Germinal center (tissue), 1 donor: ENCODE measurements at regions not wholly inside any gene's neighbourhood (a gene's known extent, or its start where the extent isn't known, plus 50 kb on each side); places are given as distances from the start of the nearest gene placed in this dataset.
"Not testable (repeated sequence)": the region's sequence is repeated elsewhere in the genome, so short reads cannot be mapped to it uniquely, and the experiment has no call there.

ENCODE experiments used
- DNase-seq: peaks from one replicate; pipeline ENCODE4 v3.0.0; 2012; ENCODE audit warnings: mixed read lengths, low spot score

DNA sequence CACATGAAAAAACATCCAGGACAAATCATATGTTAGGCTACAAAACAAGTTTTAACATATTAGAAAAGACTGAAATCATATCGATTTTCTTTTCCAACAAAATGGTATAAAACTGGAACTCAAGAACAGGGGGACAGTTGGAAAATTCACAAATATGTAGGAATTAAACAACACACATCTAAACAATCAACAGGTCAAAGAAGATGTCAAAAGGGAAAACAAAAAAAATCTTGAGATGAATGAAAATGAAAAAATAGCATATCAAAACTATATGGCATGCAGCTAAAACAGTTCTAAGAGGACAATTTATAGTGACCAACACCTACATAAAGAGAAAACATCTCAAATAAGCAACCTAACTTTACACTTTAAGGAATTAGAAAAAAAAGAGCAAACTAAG lies 585.3 kb downstream of the UQCRFS1 start:
- no peak for DNase-seq

DNA sequence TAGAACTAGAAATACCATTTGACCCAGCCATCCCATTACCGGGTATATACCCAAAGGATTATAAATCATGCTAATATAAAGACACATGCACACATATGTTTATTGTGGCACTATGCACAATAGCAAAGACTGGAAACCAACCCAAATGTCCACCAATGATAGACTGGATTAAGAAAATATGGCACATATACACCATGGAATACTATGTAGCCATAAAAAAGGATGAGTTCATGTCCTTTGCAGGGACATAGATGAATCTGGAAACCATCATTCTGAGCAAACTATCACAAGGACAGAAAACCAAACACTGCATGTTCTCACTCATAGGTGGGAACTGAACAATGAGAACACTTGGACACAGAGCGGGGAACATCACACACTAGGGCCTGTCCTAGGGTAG lies 586.5 kb downstream of the UQCRFS1 start:
- not testable (repeated sequence) for DNase-seq

DNA sequence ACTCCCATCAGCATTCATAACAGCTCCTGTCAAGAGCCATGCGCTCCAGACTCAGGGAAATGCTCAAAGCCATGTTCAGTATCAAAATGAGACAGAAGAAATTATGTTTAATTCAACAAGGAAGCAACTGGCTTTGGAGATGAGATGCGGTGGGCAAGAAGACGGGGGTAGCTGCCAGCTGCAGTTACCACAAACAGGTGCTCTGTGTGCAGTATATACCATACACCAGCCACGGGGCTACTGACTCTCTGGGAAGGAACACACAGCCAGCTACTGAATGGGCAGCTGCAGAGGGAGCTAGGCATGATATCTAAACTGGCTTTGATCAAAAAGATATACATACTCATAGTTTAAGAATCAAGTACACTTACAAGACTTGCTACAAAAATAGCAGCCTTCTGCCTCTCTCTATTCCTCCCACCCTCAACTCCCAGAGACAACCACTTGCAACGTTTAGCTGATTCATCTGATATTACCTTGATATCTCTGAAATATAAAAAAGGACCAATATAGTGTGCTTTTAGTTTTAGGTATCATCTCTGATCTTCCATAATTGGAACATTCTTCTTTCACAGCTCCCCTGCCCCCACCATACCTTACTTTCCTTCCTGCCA lies 593.0 kb downstream of the UQCRFS1 start:
- no peak for DNase-seq

DNA sequence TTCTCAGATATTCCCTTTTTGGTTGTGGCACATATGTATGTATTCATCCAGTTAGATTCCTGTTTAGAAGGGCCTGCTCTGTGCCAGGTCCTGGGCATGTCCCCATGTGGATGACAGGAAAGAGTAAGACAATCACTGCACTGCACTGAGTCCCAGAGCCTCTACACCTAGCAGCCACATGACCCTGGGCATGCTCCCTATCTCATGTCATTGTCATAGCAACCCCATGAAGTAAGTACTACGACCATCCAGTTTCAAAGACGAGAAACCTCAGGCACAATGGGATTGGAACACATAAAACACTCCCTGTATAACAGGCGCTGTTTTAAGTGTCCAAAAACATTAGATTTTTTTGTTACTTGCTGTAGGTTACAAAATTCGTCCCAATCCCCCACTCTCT lies 594.4 kb downstream of the UQCRFS1 start:
- no peak for DNase-seq

DNA sequence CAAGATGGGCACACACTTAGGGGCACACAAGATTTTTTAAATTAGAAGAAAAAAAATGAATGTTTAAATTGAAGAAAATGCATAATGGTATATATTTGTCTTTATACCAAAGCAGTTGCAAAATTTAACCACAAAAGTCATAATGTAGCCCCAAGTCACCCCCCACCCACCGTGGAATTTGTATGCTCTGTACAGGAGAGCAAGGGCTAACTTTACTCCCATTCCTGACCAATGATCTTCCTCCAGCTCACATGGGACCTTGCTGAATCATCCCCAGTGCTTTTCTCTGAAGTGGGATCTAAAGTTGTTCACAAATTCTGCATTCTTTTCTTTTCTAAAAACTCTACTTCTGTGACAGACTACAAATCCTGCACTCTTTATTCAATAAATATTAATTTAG lies 597.0 kb downstream of the UQCRFS1 start:
- no peak for DNase-seq

DNA sequence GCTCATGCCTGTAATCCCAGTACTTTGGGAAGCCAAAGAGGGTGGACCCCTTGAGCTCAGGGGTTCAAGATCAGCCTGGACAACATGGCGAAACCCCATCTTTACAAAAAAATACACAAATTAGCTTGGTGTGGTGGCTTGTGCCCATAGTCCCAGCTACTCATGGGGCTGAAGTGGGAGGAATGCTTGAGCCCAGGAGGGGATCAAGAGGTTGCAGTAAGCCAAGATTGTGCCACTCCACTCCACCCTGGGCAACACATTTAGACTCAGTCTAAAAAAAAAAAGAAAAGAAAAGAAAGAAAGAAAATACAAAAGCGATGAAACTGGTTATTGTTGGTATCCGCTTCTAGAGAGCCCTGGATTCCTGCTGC lies 597.4 kb downstream of the UQCRFS1 start:
- no peak for DNase-seq

DNA sequence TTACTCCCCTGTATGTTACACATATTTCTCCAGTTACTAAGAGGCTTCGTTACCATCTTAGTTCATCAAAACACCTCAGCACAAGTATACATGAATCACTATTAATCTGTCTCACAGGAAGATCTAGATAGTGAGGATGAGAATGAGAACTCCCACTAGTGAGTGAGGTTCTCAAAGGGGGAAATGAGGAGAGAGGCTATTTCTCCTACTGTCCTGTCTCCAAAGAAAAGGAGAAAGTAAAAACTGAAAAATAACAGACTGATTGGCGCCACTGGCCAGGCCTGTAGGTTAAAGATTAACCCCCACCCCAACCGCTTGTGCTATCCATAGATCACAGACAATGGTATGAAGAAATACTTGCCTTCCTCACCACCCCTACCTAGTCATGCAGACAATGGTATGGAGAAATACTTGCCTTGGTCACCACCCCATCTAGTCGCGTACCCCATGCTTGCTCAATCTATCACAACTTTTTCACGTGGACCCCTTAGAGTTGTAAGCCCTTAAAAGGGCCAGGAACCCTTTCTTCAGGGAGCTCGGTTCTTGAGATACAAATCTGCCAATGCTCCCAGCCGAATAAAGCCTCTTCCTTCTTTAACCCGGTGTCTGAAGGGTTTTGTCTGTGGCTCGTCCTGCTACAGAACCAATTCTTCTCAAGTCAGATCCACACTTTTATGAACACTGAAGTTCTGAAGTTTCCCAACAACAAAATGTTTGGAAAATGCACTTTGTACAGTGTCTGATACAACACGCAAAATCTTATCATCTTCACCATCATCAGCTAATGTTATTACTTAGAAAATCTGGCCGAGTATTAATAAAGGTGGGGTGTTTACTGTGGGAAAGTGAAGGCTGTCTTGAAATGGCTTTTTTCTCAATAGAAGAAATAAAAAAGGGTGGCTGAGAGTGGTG lies 598.1 kb downstream of the UQCRFS1 start:
- DNase-seq = no peak

DNA sequence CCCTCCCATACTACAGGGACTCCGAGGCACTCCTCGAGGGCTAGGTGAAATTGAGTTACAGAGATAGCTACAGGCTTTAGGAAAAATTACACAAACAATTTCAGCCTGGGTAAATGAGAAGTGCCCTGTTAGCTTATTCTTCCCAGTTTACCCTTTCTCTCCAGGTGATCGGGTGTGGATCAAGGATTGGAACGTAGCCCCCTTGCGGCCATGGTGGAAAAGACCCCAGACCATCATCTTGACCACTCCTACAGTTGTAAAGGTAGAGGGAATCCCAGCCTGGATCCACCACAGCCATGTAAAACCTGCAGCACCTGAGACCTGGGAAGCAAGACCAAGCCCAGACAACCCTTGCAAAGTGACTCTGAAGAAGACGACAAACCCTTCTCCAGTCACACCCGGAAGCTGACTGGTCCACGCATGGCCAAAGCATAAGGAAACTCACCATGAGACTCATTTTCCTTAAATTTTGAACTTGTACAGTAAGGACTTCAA lies 600.6 kb downstream of the UQCRFS1 start:
- DNase-seq = no peak

DNA sequence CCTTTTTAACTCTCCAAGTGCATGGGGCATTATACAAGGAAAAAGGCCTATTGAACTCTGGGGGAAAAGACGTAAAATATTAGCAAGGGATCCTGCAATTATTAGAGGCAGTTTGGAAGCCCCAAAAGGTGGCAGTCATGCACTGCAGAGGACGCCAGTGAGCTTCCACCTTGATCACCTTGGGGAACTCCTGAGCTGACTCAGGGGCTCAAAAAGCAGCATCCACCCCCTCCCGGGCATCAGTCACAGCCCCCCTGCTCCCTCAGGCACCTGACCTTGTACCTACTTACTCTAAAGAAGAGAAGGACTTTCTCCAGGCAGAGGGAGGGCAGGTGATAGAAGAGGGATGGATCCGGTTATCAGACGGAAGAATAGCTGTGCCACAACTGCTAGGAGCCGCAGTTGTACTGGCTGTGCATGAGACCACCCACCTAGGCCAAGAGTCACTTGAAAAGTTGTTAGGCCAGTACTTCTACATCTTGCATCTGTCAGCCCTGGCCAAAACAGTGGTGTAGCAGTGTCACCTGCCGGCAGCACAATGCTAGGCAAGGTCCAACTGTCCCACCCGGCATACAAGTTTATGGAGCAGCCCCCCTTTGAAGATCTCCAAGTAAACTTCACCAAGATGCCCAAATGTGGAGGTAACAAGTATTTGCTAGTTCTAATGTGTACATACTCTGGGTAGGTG lies 601.6 kb downstream of the UQCRFS1 start:
- DNase-seq = not testable (repeated sequence)

DNA sequence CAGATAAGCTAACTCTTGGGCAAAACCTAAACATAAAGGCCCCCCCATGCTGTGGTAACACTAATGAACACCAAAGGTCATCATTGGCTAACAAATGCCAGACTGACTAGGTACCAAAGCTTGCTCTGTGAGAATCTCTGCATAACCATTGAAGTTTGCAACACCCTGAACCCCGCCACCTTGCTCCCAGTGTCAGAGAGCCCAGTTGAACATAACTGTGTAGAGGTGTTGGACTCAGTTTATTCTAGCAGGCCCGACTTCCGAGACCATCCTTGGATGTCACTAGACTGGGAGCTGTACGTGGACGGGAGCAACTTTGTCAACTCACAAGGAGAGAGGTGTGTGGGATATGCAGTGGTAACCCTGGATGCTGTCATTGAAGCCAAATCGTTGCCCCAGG lies 602.2 kb downstream of the UQCRFS1 start:
- no peak for DNase-seq

DNA sequence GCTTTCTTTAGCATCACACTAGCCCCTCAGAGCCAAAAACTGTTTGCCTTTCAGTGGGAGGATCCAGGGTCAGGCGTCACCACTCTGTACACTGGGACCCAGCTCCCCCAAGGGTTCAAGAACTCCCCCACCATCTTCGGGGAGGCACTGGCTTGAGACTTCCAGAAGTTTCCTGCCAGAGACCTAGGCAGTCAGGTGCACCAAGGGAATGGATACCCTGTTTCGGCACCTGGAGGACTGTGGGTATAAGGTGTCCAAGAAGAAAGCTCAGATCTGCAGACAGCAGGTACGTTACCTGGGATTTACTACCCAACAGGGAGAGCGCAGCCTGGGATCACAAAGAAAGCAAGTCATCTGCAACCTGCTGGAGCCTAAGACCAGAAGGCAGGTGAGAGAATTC lies 603.0 kb downstream of the UQCRFS1 start:
- DNase-seq = no peak

DNA sequence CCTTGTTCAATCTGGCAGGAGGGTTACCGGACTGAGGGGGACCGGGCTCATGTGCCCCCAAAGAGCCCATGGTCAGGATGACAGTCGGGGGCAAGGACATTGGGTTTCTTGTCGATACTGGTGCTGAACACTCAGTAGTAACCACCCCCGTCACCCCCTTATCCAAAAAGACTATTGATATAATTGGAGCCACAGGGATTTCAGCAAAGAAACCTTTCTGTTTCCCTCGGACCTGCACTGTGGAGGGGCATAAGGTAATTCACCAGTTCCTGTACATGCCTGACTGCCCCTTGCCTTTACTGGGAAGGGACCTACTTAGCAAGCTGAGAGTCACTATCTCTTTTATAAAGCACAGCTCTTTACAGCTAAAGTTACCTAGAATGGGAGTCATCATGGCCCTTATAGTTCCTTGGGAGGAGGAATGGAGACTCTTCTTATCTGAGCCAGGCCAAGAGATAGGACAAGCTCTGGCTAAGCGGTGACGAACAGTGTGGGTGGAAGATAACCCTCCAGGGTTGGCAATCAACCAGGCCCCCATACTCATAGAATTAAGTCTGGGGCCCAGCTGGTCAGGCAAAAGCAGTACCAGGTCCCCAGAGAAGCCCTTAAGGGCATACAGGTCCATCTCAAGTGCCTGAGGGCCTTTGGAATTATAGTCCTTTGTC lies 603.7 kb downstream of the UQCRFS1 start:
- DNase-seq = no peak

DNA sequence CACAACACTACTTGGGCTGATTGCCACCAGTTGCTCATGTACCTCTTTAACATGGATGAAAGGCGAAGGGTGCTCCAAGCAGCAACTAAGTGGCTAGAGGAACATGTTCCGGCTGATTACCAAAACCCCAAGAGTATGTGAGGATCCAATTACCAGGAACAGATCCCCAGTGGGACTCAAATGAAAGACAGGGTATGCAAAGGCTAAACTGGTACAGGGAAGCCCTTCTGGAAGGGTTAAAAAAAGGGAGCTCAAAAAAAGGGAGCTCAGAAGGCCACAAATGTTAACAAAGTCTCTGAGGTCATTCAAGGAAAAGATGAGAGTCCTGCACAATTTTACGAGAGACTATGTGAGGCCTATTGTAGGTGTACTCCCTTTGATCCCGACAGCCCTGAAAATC lies 604.7 kb downstream of the UQCRFS1 start:
- DNase-seq = no peak

DNA sequence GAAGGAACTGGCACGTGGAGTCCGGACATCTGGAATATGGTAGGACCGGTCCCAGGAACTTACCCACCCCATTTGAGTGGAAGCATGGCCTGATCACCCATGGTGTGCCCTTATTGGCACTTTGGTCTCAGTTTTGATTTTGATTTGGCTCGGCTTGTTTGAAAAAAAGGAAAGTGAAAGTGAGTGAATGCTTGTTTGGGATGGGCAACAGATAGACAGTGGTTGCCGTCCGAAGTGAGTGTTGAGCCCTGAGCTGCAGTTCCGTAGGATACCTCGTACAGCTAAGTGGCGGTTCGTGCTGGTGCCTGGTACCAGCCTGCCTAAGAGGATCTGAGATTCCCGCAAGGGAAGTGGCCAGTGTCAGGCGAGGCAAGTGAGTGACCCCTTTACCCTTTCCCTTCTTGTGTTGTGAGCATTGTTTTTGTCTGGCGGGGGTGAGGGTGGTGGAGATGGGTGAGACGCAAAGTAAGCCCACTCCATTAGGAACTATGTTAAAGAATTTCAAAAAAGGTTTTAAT lies 605.8 kb downstream of the UQCRFS1 start:
- no peak for DNase-seq

DNA sequence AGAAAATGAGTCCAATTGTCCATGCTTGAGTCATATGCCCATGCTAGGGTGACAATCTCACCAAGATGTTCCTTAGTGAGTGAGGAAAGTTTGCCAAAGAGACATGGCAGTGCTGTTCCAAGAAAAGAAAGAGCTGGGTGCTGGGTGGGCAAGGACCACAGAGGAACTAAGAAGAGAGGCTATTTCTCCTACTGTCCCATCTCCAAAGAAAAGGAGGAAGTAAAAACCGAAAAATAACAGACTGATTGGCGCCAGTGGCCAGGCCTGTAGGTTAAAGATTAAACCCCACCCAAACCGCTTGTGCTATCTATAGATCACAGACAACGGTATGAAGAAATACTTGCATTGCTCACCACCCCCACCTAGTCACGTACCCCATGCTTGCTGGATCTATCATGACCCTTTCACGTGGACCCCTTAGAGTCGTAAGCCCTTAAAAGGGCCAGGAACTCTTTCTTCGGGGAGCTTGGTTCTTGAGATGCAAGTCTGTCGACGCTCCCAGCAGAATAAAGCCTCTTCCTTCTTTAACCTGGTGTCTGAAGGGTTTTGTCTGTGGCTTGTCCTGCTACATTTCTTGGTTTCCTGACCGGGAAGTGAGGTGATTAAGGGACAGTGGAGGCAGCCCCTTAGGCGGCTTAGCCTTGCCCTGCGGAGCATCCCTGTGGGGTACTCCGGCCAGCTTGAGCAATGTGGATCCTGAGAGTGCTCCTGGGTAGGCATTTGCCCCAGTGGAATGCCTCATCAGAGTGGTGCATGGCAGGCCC lies 606.5 kb downstream of the UQCRFS1 start:
- no peak for DNase-seq

DNA sequence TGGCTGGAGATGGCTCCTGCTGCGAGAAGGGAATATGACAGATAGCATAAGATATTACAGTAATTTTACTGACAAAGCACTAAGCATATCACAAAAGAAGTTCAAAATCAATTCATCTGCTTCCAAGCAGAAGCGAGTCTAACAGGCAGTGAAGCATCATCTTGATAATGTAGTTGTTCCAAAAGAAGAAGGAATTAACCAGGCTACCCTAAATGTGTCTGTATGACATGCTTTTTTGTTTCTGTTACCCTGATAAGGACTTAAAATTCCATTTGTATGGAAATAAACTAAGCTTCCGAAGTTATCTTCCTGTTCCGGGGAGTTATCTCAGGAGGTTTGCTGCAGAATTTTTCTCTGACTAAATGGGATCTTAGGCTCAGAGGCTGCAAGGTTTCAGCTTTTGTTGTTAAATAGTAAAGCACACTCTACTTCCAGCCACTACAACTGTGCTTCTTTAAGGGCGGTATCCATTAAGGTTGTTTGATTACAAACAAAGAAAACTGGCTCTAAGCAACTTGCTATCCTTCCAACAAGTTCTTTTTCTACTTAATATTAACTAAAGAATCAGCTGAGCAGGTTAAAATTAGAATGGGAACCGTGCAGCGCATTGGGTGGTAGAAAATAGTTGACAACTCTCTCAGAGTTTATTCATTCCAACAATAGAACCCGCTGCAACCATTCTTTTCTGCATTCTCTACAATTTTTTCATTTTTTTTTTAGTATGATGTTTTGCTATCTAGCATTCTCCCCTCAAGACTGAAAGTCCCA lies 607.3 kb downstream of the UQCRFS1 start:
- no peak for DNase-seq

DNA sequence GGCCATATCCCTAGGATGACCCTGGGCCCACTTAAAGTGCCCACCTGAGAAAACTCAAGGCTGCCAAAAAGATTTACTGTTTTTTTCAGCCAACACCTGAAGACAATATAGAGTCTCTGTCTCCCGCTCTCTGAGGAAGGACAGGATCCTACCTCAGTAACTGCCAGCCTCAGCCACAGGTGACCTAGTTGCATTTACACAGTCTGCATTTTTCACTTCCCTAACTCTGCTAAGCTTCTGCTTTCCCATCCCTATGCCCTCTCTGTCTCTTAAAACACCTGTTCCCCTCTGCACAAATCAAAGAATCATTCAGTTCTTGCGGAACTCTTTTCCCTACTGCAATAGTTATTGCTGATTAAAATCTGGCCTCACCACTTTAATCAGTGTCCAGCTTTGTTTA lies 609.5 kb downstream of the UQCRFS1 start:
- no peak for DNase-seq

DNA sequence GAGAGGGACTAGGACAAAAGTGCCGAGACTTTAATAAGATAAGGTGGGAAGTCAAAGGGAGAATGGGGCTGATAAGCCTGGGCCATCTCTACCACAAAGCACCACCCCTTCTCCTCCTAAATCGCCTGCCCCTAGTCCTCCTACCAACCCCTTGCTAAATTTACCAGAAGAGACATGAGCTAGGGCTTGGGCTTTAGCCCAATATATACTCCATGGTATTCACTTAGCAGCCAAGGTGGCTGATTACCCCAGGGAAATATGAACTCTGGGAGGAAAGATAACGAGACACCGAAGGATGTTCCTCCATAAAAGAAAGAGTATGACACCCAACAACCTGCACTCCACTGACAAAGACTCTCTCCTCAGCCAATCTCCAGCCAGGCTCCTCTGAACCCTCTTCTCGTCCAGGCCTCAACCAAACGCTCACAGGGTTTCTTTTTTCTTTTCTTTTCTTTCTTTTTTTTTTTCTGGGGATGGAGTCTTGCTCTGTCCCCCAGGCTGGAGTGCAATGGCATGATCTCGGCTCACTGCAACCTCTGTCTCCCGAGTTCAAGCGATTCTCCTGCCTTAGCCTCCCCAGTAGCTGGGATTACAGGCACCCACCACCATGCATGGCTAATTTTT lies 610.2 kb downstream of the UQCRFS1 start:
- no peak for DNase-seq

DNA sequence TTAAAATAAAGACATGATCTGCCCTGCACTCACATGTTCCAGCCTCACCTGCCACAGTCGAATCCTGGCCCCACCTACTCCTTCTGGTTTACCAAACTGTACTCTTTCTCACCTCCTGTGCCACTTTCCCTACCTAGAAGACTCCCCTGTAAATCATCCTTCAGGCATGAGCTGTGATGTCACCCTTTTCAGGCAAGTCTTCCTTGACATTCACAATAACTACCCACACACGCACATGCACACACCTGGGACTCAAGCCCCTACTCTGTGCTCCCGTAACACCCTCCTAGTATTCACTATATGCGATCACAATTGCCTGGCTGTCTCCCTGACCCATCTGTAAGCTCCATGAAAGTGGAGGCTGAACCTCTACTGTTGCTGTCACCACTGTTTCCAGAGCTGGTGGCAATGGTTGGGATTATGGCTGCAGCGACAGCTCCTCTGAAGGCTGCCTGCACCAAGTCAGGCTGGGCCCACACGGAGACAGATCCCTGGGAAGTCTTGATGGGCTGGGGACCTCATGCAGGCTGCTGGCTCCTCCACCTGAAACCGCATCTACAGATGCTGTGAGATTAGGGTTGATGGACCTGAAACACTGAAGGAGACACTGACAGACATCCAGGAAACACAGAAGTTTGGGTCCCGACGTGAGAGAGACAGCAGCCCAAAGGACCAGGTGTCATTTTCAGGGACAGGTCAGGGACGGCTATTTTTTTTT lies 611.1 kb downstream of the UQCRFS1 start:
- DNase-seq = no peak
